ENCODE measurements at regions not wholly inside any gene's neighbourhood (a gene's known extent, or its start where the extent isn't known, plus 50 kb on each side); places are given as distances from the start of the nearest gene placed in this dataset.

GRCh38 chr5:4182144-4182543 lies 586.5 kb downstream of the IRX1 start:
- TF ChIP-seq, protein P1, sequence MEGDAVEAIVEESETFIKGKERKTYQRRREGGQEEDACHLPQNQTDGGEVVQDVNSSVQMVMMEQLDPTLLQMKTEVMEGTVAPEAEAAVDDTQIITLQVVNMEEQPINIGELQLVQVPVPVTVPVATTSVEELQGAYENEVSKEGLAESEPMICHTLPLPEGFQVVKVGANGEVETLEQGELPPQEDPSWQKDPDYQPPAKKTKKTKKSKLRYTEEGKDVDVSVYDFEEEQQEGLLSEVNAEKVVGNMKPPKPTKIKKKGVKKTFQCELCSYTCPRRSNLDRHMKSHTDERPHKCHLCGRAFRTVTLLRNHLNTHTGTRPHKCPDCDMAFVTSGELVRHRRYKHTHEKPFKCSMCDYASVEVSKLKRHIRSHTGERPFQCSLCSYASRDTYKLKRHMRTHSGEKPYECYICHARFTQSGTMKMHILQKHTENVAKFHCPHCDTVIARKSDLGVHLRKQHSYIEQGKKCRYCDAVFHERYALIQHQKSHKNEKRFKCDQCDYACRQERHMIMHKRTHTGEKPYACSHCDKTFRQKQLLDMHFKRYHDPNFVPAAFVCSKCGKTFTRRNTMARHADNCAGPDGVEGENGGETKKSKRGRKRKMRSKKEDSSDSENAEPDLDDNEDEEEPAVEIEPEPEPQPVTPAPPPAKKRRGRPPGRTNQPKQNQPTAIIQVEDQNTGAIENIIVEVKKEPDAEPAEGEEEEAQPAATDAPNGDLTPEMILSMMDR (IDR thresholded peaks at IDR 0.05; ENCODE audit: insufficient read depth, low read length) = no peak
- TF ChIP-seq GABPA (IDR thresholded peaks at IDR 0.05; ENCODE audit: low read depth) = no peak
- no peak for TF ChIP-seq SPI1 (IDR thresholded peaks at IDR 0.05; ENCODE audit: borderline replicate concordance, low read depth)
- TF ChIP-seq, protein P2, sequence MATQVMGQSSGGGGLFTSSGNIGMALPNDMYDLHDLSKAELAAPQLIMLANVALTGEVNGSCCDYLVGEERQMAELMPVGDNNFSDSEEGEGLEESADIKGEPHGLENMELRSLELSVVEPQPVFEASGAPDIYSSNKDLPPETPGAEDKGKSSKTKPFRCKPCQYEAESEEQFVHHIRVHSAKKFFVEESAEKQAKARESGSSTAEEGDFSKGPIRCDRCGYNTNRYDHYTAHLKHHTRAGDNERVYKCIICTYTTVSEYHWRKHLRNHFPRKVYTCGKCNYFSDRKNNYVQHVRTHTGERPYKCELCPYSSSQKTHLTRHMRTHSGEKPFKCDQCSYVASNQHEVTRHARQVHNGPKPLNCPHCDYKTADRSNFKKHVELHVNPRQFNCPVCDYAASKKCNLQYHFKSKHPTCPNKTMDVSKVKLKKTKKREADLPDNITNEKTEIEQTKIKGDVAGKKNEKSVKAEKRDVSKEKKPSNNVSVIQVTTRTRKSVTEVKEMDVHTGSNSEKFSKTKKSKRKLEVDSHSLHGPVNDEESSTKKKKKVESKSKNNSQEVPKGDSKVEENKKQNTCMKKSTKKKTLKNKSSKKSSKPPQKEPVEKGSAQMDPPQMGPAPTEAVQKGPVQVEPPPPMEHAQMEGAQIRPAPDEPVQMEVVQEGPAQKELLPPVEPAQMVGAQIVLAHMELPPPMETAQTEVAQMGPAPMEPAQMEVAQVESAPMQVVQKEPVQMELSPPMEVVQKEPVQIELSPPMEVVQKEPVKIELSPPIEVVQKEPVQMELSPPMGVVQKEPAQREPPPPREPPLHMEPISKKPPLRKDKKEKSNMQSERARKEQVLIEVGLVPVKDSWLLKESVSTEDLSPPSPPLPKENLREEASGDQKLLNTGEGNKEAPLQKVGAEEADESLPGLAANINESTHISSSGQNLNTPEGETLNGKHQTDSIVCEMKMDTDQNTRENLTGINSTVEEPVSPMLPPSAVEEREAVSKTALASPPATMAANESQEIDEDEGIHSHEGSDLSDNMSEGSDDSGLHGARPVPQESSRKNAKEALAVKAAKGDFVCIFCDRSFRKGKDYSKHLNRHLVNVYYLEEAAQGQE (IDR thresholded peaks at IDR 0.05; ENCODE audit: insufficient replicate concordance, low read depth) = no peak
- no peak for TF ChIP-seq POLR2AphosphoS5 (IDR thresholded peaks at IDR 0.05; ENCODE audit: low read depth)
- no peak for DNase-seq (ENCODE audit: low read depth in 1 of 2, low spot score in 1 of 2)
- no peak overlapping the region for H3K4me3 ChIP-seq (replicated peaks; ENCODE audit: insufficient read depth, low read length)
- no peaks in the 10 kb centered on the region for H3K27me3 ChIP-seq (ENCODE audit: insufficient read depth, poor library complexity, severe bottlenecking)
- no peak overlapping the region for H3K27ac ChIP-seq (replicated peaks)

GRCh38 chr5:4185127-4185526 lies 589.5 kb downstream of the IRX1 start:
- Histone ChIP-seq H3K27ac (replicated peaks) (no peak overlapping the region), H3K4me3 (replicated peaks; ENCODE audit: insufficient read depth, low read length) (no peak overlapping the region), H3K27me3 (ENCODE audit: insufficient read depth, poor library complexity, severe bottlenecking) (no peaks in the 10 kb centered on the region)
- DNase-seq (ENCODE audit: low read depth in 1 of 2, low spot score in 1 of 2) = no peak
- TF ChIP-seq, protein P1 (IDR thresholded peaks at IDR 0.05; ENCODE audit: insufficient read depth, low read length) = no peak
- TF ChIP-seq SPI1 (IDR thresholded peaks at IDR 0.05; ENCODE audit: borderline replicate concordance, low read depth) (no peak), GABPA (IDR thresholded peaks at IDR 0.05; ENCODE audit: low read depth) (no peak), POLR2AphosphoS5 (IDR thresholded peaks at IDR 0.05; ENCODE audit: low read depth) (no peak)
- TF ChIP-seq, protein P2 (IDR thresholded peaks at IDR 0.05; ENCODE audit: insufficient replicate concordance, low read depth) = no peak

DNA sequence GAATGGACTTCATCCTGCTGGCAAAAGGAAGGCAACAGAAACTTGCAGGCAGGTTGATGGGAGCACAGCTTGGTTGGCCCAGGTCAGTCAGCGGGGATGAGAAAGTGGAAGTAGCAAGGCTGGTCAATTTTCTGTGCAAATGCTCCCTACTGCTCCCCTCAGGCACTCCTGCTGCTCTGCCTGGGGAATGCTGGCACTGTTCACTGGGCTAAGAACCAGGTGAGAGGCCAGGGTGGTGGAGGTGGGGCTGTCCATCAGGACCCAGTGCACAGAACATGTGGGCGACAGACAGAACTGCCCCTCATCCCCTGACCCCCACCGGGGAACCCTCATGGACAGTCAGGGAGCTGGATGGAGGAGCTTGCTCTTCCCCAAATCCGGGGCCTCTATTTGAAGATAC lies 593.1 kb downstream of the IRX1 start:
- no peak overlapping the region for H3K4me3 ChIP-seq (replicated peaks; ENCODE audit: insufficient read depth, low read length)
- H3K27me3 ChIP-seq (ENCODE audit: insufficient read depth, poor library complexity, severe bottlenecking) = no peaks in the 10 kb centered on the region
- H3K27ac ChIP-seq (replicated peaks) = no peak overlapping the region
- no peak for DNase-seq (ENCODE audit: low read depth in 1 of 2, low spot score in 1 of 2)
- TF ChIP-seq POLR2AphosphoS5 (IDR thresholded peaks at IDR 0.05; ENCODE audit: low read depth) = no peak
- TF ChIP-seq, protein P2 (IDR thresholded peaks at IDR 0.05; ENCODE audit: insufficient replicate concordance, low read depth) = no peak
- TF ChIP-seq, protein P1 (IDR thresholded peaks at IDR 0.05; ENCODE audit: insufficient read depth, low read length) = no peak
- no peak for TF ChIP-seq GABPA (IDR thresholded peaks at IDR 0.05; ENCODE audit: low read depth)
- no peak for TF ChIP-seq SPI1 (IDR thresholded peaks at IDR 0.05; ENCODE audit: borderline replicate concordance, low read depth)
